Osteocyte (in vitro differentiated cells): ENCODE measurements at regions not wholly inside any gene's neighbourhood (a gene's known extent, or its start where the extent isn't known, plus 50 kb on each side); places are given as distances from the start of the nearest gene placed in this dataset.

Experiments
- DNase-seq: peaks from one replicate; pipeline ENCODE4 v3.0.0; 2021; ENCODE audit warnings: mixed read lengths; ENCODE audit not compliant: unreplicated experiment; ENCODE audit errors: extremely low spot score
- H3K27ac Mint-ChIP-seq: one replicate; pipeline ENCODE4 v1.8.0; 2021; ENCODE audit warnings: mild to moderate bottlenecking, mixed read lengths; ENCODE audit not compliant: unreplicated experiment
- H3K27me3 Mint-ChIP-seq: one replicate; pipeline ENCODE4 v1.8.0; 2021; ENCODE audit warnings: mixed read lengths; ENCODE audit not compliant: unreplicated experiment
- H3K36me3 Mint-ChIP-seq: one replicate; pipeline ENCODE4 v1.8.0; 2021; ENCODE audit warnings: mixed read lengths; ENCODE audit not compliant: unreplicated experiment
- H3K4me1 Mint-ChIP-seq: one replicate; pipeline ENCODE4 v1.8.0; 2021; ENCODE audit warnings: mixed read lengths; ENCODE audit not compliant: unreplicated experiment
- H3K4me3 Mint-ChIP-seq: one replicate; pipeline ENCODE4 v1.8.0; 2021; ENCODE audit warnings: mild to moderate bottlenecking, moderate library complexity, mixed read lengths; ENCODE audit not compliant: unreplicated experiment
- H3K9me3 Mint-ChIP-seq: one replicate; pipeline ENCODE4 v1.8.0; 2021; ENCODE audit warnings: mixed read lengths; ENCODE audit not compliant: unreplicated experiment
- TF ChIP-seq, protein P1 (sequence below): fragments of 200-600 bp; sonication (generic); IDR thresholded peaks from 2 replicates; pipeline ENCODE4 v1.5.0; 2021; ENCODE audit warnings: antibody characterized with exemption, mild to moderate bottlenecking, moderate library complexity

DNA sequence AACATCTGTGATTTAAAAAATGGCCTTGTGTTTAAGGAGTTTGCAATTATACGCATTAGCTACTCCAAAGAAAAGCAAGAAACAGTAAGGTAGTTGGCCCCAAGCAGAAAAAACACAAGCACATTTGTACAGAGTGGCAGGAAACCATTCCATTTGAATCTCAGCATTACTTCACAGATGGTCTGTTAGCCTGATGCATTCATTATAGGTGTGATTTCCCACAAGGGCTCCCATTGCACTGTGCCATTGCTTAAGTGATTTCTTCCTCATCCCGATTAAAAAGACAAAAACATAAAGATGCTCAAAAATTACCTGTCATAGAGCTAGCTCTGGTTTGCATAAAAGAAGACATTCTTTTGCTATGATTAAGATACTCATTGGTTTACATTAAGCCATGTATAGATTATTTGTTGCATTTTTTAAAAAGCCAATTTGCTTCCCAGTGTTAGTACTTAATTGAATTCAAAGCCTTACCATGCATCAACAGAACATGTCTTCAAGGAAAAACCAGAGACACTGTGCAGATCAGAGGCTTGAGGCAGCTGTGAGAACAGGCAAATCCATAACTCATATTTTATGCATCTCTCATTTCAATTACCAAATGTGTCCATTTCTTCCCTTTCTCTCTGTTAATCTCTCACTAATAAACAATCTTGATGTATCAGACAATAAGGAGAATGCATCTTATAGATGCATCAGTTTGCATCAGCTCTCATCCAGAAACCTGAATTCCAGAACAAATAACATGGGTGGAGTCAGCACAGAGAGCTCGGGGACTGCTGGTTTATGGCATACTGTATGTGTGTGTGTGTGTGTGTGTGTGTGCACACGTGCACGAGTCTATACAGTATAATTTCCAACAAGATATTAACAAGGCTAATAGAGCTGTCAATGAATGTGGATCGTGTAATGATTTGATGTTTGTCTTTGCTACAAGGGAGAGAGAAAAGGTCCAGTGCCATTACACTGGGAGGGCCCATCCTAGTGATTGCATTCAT lies 558.6 kb upstream of the HS6ST1 start:
- Mint-ChIP-seq H3K4me1 (no peaks in the 10 kb centered on the region), H3K36me3 (no peaks in the 10 kb centered on the region), H3K9me3 (no peaks in the 10 kb centered on the region), H3K4me3 (no peak overlapping the region), H3K27me3 (no peaks in the 10 kb centered on the region), H3K27ac (no peak overlapping the region)
- TF ChIP-seq, protein P1, sequence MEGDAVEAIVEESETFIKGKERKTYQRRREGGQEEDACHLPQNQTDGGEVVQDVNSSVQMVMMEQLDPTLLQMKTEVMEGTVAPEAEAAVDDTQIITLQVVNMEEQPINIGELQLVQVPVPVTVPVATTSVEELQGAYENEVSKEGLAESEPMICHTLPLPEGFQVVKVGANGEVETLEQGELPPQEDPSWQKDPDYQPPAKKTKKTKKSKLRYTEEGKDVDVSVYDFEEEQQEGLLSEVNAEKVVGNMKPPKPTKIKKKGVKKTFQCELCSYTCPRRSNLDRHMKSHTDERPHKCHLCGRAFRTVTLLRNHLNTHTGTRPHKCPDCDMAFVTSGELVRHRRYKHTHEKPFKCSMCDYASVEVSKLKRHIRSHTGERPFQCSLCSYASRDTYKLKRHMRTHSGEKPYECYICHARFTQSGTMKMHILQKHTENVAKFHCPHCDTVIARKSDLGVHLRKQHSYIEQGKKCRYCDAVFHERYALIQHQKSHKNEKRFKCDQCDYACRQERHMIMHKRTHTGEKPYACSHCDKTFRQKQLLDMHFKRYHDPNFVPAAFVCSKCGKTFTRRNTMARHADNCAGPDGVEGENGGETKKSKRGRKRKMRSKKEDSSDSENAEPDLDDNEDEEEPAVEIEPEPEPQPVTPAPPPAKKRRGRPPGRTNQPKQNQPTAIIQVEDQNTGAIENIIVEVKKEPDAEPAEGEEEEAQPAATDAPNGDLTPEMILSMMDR = no peak
- no peak for DNase-seq

DNA sequence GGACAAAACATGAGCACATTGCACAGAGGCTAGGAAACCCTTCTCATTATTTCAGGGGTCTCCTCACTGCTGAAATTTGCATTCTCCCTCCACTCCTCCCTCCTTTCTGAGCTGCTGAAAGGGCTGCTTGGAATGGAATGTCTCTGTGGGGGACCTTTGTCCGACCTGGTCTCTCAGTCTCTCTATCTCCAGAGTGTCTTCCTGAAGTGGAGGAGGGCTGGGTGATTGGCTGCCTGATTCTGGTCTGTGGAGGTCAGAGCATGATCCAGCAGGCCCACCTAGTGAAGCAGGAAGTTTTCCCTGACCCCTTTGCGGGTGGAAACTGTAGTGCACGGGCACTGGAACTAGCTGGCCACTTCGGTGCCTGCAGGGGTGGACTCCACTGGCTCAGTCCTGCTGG lies 560.5 kb upstream of the HS6ST1 start:
- Mint-ChIP-seq H3K27me3 (no peaks in the 10 kb centered on the region), H3K36me3 (no peaks in the 10 kb centered on the region), H3K27ac (no peak overlapping the region), H3K4me3 (no peak overlapping the region), H3K4me1 (no peaks in the 10 kb centered on the region), H3K9me3 (no peaks in the 10 kb centered on the region)
- TF ChIP-seq, protein P1 = no peak
- DNase-seq = no peak

DNA sequence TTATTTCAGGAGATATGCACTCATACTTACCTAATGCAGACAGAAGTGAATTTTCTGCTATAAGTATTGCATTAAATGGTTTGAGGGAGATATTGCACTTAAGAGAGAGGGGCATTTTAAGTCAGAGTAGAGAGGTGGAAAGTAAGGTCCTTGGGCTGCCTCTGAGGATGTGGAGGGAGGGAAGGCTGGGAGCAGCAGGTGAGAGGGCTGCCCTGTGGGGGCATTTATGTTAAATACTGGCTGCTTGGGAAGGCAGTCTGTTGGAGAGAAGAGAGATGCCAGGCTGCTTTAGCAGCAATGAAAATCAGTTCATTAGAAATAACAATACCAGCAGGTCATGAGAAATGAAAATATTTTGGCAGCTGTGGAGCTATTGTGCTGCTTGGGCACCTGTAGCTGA lies 576.2 kb upstream of the HS6ST1 start:
- H3K27ac Mint-ChIP-seq = no peak overlapping the region
- peaks cover 6% of the 10 kb centered on the region for H3K9me3 Mint-ChIP-seq
- H3K4me1 Mint-ChIP-seq = no peaks in the 10 kb centered on the region
- TF ChIP-seq, protein P1 = no peak
- no peaks in the 10 kb centered on the region for H3K36me3 Mint-ChIP-seq
- H3K4me3 Mint-ChIP-seq = no peak overlapping the region
- no peaks in the 10 kb centered on the region for H3K27me3 Mint-ChIP-seq
- DNase-seq = no peak

DNA sequence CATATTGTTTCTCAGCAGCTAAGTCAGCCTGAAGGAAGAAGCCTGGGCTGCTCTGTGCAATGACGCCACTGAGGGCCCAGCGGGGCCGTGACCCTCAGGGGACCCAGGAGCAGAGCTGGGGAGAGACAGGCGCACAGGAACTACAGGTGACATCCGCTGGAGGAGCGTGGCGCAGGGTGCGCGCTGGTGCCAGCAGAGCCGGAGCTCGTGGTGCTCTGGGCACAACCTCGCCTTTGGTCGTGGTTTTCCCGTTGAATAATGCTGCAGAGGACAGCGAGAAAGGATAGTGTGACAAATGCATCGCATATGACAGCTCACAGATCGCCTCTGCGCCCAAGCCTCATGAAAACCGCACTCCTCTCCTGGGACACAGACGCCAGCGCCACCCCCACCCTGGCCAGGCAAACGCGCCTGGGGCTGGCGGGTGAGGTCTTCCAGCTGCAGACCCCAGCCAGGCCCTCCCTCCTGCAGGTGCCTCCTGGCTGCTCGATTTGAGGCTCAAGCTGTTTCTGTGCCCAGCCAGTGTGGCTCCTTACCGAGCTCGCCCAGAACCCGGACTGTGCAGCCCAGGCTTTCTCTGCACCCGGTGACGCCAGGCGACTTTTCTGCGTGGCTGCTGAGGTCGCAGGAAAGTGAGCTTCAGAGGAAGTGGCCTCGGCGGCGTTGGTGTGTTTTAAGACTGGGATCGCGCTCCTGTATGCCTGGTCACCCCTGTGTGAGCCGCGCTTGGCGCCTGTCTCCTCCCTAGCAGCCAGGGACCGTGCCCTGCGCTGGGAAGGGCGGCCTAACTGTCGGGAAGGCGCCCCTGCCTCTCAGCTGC lies 583.1 kb upstream of the HS6ST1 start:
- Mint-ChIP-seq H3K9me3 (peaks cover 26% of the 10 kb centered on the region), H3K27me3 (no peaks in the 10 kb centered on the region), H3K4me1 (no peaks in the 10 kb centered on the region), H3K4me3 (no peak overlapping the region), H3K27ac (no peak overlapping the region), H3K36me3 (no peaks in the 10 kb centered on the region)
- DNase-seq = no peak
- TF ChIP-seq, protein P1 = no peak

DNA sequence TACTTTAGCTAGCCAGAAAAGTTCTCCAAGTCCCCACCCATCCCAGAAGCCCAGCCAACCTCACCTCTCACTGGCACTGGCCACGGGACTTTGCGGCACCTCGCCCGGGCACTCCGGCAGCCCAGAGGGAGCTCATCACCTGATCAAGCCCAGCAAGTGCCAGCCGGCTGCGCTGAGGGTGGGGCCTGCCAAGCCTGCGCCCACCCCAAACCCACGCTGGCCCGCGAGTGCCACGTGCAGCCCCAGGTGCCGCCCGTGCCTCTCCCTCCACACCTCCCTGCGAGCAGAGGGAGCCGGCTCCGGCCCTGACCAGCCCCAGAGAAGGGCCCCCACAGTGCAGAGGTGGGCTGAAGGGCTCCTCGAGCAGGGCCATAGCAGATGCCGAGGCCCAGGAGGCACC lies 585.0 kb upstream of the HS6ST1 start:
- TF ChIP-seq, protein P1 = no peak
- H3K27ac Mint-ChIP-seq = no peak overlapping the region
- DNase-seq = no peak
- no peaks in the 10 kb centered on the region for H3K36me3 Mint-ChIP-seq
- no peak overlapping the region for H3K4me3 Mint-ChIP-seq
- no peaks in the 10 kb centered on the region for H3K27me3 Mint-ChIP-seq
- H3K9me3 Mint-ChIP-seq = peaks cover 29% of the 10 kb centered on the region
- H3K4me1 Mint-ChIP-seq = no peaks in the 10 kb centered on the region
